Heart left ventricle (tissue), 16 donors: ENCODE measurements at regions not wholly inside any gene's neighbourhood (a gene's known extent, or its start where the extent isn't known, plus 50 kb on each side); places are given as distances from the start of the nearest gene placed in this dataset.

Source experiments
- ATAC-seq, 4 donors: fragments of 200-7000 bp; cut with Tn5 transposase; one replicate each; pipeline ENCODE4 v1.9.1; 2020 to 2022; ENCODE audit warnings: moderate library complexity in 4 of 4, mild to moderate bottlenecking in 3 of 4, moderate number of reproducible peaks in 1 of 4
- DNase-seq, 5 donors: peaks; one replicate each; pipeline ENCODE4 v3.0.0-alpha.2; 2020
- H3K27ac ChIP-seq, 12 donors: fragments of 200-600 bp; sonication (generic) in 4 of 12; one replicate each; pipeline versions ENCODE4 v1.5.0 to v1.8.0; 2016 to 2022; ENCODE audit warnings: mild to moderate bottlenecking in 2 of 12
- H3K27me3 ChIP-seq, 9 donors: fragments of 200-600 bp; sonication (generic) in 2 of 9; one replicate each; pipeline versions ENCODE4 v1.5.1 to v1.8.0; 2016 to 2022; ENCODE audit warnings: mild to moderate bottlenecking in 3 of 9
- H3K36me3 ChIP-seq, 9 donors: fragments of 200-600 bp; sonication (generic) in 2 of 9; one replicate each; pipeline versions ENCODE4 v1.5.0 to v1.8.0; 2018 to 2022; ENCODE audit warnings: mild to moderate bottlenecking in 2 of 9
- H3K4me1 ChIP-seq, 12 donors: fragments of 200-600 bp; sonication (generic) in 4 of 12; one replicate each; pipeline versions ENCODE4 v1.5.0 to v1.8.0; 2016 to 2022; ENCODE audit warnings: mild to moderate bottlenecking in 3 of 12
- H3K4me3 ChIP-seq, 12 donors: fragments of 200-600 bp; sonication (generic) in 4 of 12; one replicate each; pipeline versions ENCODE4 v1.5.0 to v1.8.0; 2017 to 2022; ENCODE audit warnings: mild to moderate bottlenecking in 9 of 12, moderate library complexity in 4 of 12
- H3K9me3 ChIP-seq, 12 donors: fragments of 200-600 bp; sonication (generic) in 4 of 12; one replicate each; pipeline versions ENCODE4 v1.5.0 to v1.8.0; 2016 to 2022; ENCODE audit warnings: mild to moderate bottlenecking in 1 of 12
- CTCF ChIP-seq, 12 donors: fragments of 200-600 bp; sonication (generic) in 4 of 12; IDR thresholded peaks; one replicate each; pipeline versions ENCODE4 v1.5.0 to v1.8.0; 2018 to 2022; ENCODE audit warnings: antibody characterized with exemption in 12 of 12, mild to moderate bottlenecking in 5 of 12
- POLR2A ChIP-seq, 2 donors: fragments of 450-650 bp; IDR thresholded peaks; one replicate each; pipeline ENCODE4 v1.6.1; 2017; ENCODE audit warnings: antibody characterized with exemption in 2 of 2, mild to moderate bottlenecking in 2 of 2, moderate library complexity in 2 of 2
- WGBS, 4 donors: extraction: QIAGEN DNeasy Blood & Tissue Kit in 2 of 4; methylation state at CpG; one replicate each; pipeline versions ENCODE4 v1.1.5 to v1.1.7; 2013 to 2018; 5-methylcytosine and 5-hydroxymethylcytosine counted together
- intact Hi-C, 10 donors: fragments of 100-400 bp; cut with DNase I; formaldehyde crosslinking; loops; one replicate each; pipeline versions ENCODE4 v1.11.1 to v1.14.2; 2022
- donor health status: ischemic (EF 13 %, LVEDD 7.1; RV severe dilation, severe dysfunction).
- donor health status: healthy with polysubstance abuse.
- donor health status: DM: no; HTN: yes; CAD: no.
- donor health status: DM: no; HTN: no; CAD: no.
- donor health status: ischemic (EF 25% LVEDD 6.9; RV normal size, moderate dysfunction).
- donor health status: ischemic (EF 25% LVEDD 5.7; RV mildly dilated, moderate dysfunction).
- donor health status: healthy.
- donor health status: DM: yes; HTN: yes; CAD: no.
- donor health status: ischemic (EF 35%, LVEDD 5.7; RV mildly dilated, moderate dysfunction).
- donor health status: nonischemic (EF 11% LVEDD 7.7; RV severe dilation, severe dysfunction).
- donor health status: DM: yes; HTN: yes; CAD: no.
- donor health status: PGD.
- donor health status: ischemic (EF 29% LVEDD 5.4; RV normal size, mild dysfunction).
- donor health status: nonischemic (EF 23%, LVEDD 6.1; RV moderate dilation, normal function).

- Histone ChIP-seq H3K4me1 (peaks cover 0 to 2% (median 0%) of the 10 kb centered on the region in 12 donors), H3K4me3 (no peak overlapping the region), H3K36me3 (no peaks in the 10 kb centered on the region), H3K27ac (no peak overlapping the region), H3K9me3 (no peaks in the 10 kb centered on the region), H3K27me3 (no peaks in the 10 kb centered on the region)
- 93 to 98% (median 96%) methylated on average over 3 of the region's 3 CpGs for WGBS, 4 donors
- ATAC-seq, result no peak
- no peak for DNase-seq
- intact Hi-C loops, result loop anchor here in 9 of 10 donors (5.0 to 10.0 kb wide), 8 partner anchors 197 to 1242 kb away; no protein-coding TSS in a partner anchor
- no peak for TF ChIP-seq CTCF (IDR thresholded peaks at IDR 0.05)
- TF ChIP-seq POLR2A (IDR thresholded peaks at IDR 0.05), result no peak
These were observed 101.8 kb upstream of the TBC1D5 start for GRCh38 chr3:17844236-17844635.

GRCh38 chr3:17841190-17841828, 98.9 kb upstream of the TBC1D5 start:
- peaks cover 0 to 2% (median 0%) of the 10 kb centered on the region in 12 donors for H3K4me1 ChIP-seq
- TF ChIP-seq CTCF (IDR thresholded peaks at IDR 0.05) (peak; percentile 87 to 97 (median 92)), POLR2A (IDR thresholded peaks at IDR 0.05) (no peak)
- intact Hi-C loops, result loop anchor here (1.0 to 10.0 kb wide), 13 partner anchors 194 to 1239 kb away; no protein-coding TSS in a partner anchor
- DNase-seq (peak; percentile 58 to 82 (median 64)), ATAC-seq (peak in 3 of 4 donors; percentile 85 to 91 (median 91))
- no peaks in the 10 kb centered on the region for H3K9me3 ChIP-seq
- no peak overlapping the region for H3K27ac ChIP-seq
- H3K36me3 ChIP-seq, result no peaks in the 10 kb centered on the region
- no peak overlapping the region for H3K4me3 ChIP-seq
- 14 to 16% (median 15%) methylated on average over 8 to 9 of the region's 9 CpGs for WGBS, 4 donors
- peaks cover 0 to 10% (median 0%) of the 10 kb centered on the region in 9 donors for H3K27me3 ChIP-seq

- TF ChIP-seq POLR2A (IDR thresholded peaks at IDR 0.05) (no peak), CTCF (IDR thresholded peaks at IDR 0.05) (no peak)
- DNase-seq (no peak), ATAC-seq (peak in 1 of 4 donors; percentile 19)
- no peak overlapping the region for H3K4me3 ChIP-seq
- H3K27me3 ChIP-seq, result peaks cover 0 to 10% (median 0%) of the 10 kb centered on the region in 9 donors
- no peaks in the 10 kb centered on the region for H3K36me3 ChIP-seq
- no peak overlapping the region for H3K27ac ChIP-seq
- intact Hi-C loops, result loop anchor here (1.0 to 10.0 kb wide), 13 partner anchors 193 to 1238 kb away; no protein-coding TSS in a partner anchor
- no peaks in the 10 kb centered on the region for H3K9me3 ChIP-seq
- 73 to 81% (median 76%) methylated on average over 5 of the region's 5 CpGs for WGBS, 4 donors
- peaks cover 0 to 2% (median 0%) of the 10 kb centered on the region in 12 donors for H3K4me1 ChIP-seq
These were observed 98.2 kb upstream of the TBC1D5 start for GRCh38 chr3:17840651-17841050.

GRCh38 chr3:17840126-17840525, 97.7 kb upstream of the TBC1D5 start:
- Histone ChIP-seq H3K4me1 (peaks cover 0 to 2% (median 0%) of the 10 kb centered on the region in 12 donors), H3K9me3 (no peaks in the 10 kb centered on the region), H3K36me3 (no peaks in the 10 kb centered on the region), H3K4me3 (no peak overlapping the region), H3K27me3 (peaks cover 0 to 10% (median 0%) of the 10 kb centered on the region in 9 donors), H3K27ac (no peak overlapping the region)
- DNase-seq (no peak), ATAC-seq (no peak)
- no peak for TF ChIP-seq POLR2A (IDR thresholded peaks at IDR 0.05)
- no peak for TF ChIP-seq CTCF (IDR thresholded peaks at IDR 0.05)
- intact Hi-C loops, result loop anchor here (2.0 to 10.0 kb wide), 12 partner anchors 193 to 1238 kb away; no protein-coding TSS in a partner anchor
- 87 to 88% (median 88%) methylated on average over 4 of the region's 4 CpGs for WGBS, 4 donors
